Calu3 (cell line): ENCODE measurements at regions not wholly inside any gene's neighbourhood (a gene's known extent, or its start where the extent isn't known, plus 50 kb on each side); places are given as distances from the start of the nearest gene placed in this dataset.
"Not testable (repeated sequence)": the region's sequence is repeated elsewhere in the genome, so short reads cannot be mapped to it uniquely, and the experiment has no call there.

Source experiments
- BruUV-seq: library from RNA; stranded (reverse); fragments of 400-500 nt; replicated peaks from 2 replicates; lab custom pipeline; 2021; lab: Mats Ljungman, UMichigan
- CTCF ChIA-PET: fragments of 300-600 bp; sonication (Branson Sonifier 250); formaldehyde crosslinking; loops from one replicate; lab custom pipeline; 2022; ENCODE audit warnings: antibody characterized with exemption; lab: Charles Lee
- DNase-seq: peaks from one replicate; pipeline ENCODE4 v3.0.0; 2022
- H3K27ac Mint-ChIP-seq: one replicate; pipeline ENCODE4 v1.8.0; 2022; ENCODE audit warnings: mixed read lengths; ENCODE audit not compliant: unreplicated experiment
- H3K27me3 Mint-ChIP-seq: one replicate; pipeline ENCODE4 v1.8.0; 2022; ENCODE audit warnings: mixed read lengths; ENCODE audit not compliant: unreplicated experiment
- H3K36me3 Mint-ChIP-seq: one replicate; pipeline ENCODE4 v1.8.0; 2022; ENCODE audit warnings: mild to moderate bottlenecking, moderate library complexity, mixed read lengths; ENCODE audit not compliant: insufficient read depth, unreplicated experiment
- H3K4me1 Mint-ChIP-seq: one replicate; pipeline ENCODE4 v1.8.0; 2022; ENCODE audit warnings: mild to moderate bottlenecking, low read depth, mixed read lengths; ENCODE audit not compliant: unreplicated experiment
- H3K4me3 Mint-ChIP-seq: one replicate; pipeline ENCODE4 v1.8.0; 2022; ENCODE audit warnings: mild to moderate bottlenecking, low read depth, moderate library complexity, mixed read lengths; ENCODE audit not compliant: unreplicated experiment
- H3K9me3 Mint-ChIP-seq: one replicate; pipeline ENCODE4 v1.8.0; 2022; ENCODE audit warnings: low read depth, mixed read lengths; ENCODE audit not compliant: unreplicated experiment
- intact Hi-C: fragments of 100-400 bp; cut with micrococcal nuclease; formaldehyde crosslinking; loops from one replicate; pipeline ENCODE4 v1.10.0; 2022; ENCODE audit not compliant: unreplicated experiment
- TF ChIP-seq, protein P1 (sequence below): fragments of 200-600 bp; IDR thresholded peaks from one replicate; pipeline ENCODE4 v1.8.0; 2022; ENCODE audit warnings: antibody characterized with exemption; ENCODE audit not compliant: unreplicated experiment

DNA sequence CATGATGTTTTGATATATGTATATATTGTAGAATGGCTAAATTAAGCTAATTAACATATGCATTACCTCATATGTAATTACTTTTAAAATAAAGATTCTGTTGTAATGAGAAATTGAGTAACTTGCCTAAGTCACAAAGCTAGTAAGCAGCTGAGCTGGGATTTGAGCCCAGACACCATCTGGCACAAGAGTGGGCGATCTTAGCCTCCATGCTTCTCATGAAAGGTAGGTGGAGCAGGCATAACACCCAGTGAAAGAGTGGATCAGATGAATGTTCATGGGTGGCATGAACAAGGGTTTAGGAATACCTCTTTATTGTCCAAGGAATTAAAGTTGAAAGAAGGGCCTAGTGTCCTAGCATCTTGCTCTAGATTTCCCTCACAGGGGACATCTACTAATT lies 365.4 kb downstream of the TFAP2B start:
- TF ChIP-seq, protein P1, sequence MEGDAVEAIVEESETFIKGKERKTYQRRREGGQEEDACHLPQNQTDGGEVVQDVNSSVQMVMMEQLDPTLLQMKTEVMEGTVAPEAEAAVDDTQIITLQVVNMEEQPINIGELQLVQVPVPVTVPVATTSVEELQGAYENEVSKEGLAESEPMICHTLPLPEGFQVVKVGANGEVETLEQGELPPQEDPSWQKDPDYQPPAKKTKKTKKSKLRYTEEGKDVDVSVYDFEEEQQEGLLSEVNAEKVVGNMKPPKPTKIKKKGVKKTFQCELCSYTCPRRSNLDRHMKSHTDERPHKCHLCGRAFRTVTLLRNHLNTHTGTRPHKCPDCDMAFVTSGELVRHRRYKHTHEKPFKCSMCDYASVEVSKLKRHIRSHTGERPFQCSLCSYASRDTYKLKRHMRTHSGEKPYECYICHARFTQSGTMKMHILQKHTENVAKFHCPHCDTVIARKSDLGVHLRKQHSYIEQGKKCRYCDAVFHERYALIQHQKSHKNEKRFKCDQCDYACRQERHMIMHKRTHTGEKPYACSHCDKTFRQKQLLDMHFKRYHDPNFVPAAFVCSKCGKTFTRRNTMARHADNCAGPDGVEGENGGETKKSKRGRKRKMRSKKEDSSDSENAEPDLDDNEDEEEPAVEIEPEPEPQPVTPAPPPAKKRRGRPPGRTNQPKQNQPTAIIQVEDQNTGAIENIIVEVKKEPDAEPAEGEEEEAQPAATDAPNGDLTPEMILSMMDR: no peak
- no peaks in the 10 kb centered on the region for H3K9me3 Mint-ChIP-seq
- DNase-seq: no peak
- no peaks in the 10 kb centered on the region for H3K36me3 Mint-ChIP-seq
- no peaks in the 10 kb centered on the region for H3K27me3 Mint-ChIP-seq
- no peak overlapping the region for H3K27ac Mint-ChIP-seq
- H3K4me3 Mint-ChIP-seq: no peak overlapping the region
- H3K4me1 Mint-ChIP-seq: no peaks in the 10 kb centered on the region
- no TSS peak for BruUV-seq
- intact Hi-C loops: no loop called here
- CTCF ChIA-PET: no interaction called here

DNA sequence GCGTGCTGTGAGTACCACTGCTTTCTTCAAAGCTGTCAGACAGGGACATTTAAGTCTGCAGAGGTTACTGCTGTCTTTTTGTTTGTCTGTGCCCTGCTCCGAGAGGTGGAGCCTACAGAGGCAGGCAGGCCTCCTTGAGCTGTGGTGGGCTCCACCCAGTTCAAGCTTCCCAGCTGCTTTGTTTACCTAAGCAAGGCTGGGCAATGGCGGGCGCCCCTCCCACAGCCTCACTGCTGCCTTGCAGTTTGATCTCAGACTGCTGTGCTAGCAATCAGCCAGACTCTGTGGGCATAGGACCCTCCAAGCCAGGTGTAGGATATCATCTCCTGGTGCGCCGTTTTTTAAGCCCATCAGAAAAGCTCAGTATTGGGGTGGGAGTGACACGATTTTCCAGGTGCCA lies 374.5 kb downstream of the TFAP2B start:
- not testable (repeated sequence) for H3K4me3 Mint-ChIP-seq, H3K9me3 Mint-ChIP-seq

DNA sequence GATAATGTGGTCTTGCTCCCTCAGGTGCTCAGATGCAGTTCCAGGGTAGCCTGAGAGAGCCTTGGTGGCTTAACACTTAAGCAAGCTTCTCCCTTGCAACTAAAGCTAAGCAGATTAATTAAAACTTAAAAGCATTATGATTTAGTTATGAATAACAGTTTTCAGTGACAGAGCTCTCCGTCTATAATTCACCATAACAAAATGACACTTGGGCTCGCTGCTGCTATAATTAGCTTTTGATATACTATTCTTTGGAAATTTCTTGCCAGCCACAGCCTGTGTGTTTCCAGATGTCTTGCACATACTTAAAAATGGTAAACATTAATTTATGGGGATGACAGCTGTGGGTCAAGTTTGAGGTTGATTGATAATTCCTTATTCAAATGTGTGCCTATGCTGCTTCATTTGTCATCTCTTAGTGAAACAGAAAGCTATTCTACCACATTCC lies 380.5 kb downstream of the TFAP2B start:
- no peaks in the 10 kb centered on the region for H3K27me3 Mint-ChIP-seq
- H3K4me3 Mint-ChIP-seq: no peak overlapping the region
- no peak for DNase-seq
- no TSS peak for BruUV-seq
- TF ChIP-seq, protein P1: no peak
- H3K27ac Mint-ChIP-seq: no peak overlapping the region
- no peaks in the 10 kb centered on the region for H3K4me1 Mint-ChIP-seq
- intact Hi-C loops: no loop called here
- H3K36me3 Mint-ChIP-seq: no peaks in the 10 kb centered on the region
- CTCF ChIA-PET: no interaction called here
- no peaks in the 10 kb centered on the region for H3K9me3 Mint-ChIP-seq

More for the DNA sequence above, 374.5 kb downstream of the TFAP2B start:
- intact Hi-C loops, BruUV-seq, DNase-seq, H3K36me3 Mint-ChIP-seq, H3K27ac Mint-ChIP-seq, H3K4me1 Mint-ChIP-seq, CTCF ChIA-PET, H3K27me3 Mint-ChIP-seq: not testable (repeated sequence)

DNA sequence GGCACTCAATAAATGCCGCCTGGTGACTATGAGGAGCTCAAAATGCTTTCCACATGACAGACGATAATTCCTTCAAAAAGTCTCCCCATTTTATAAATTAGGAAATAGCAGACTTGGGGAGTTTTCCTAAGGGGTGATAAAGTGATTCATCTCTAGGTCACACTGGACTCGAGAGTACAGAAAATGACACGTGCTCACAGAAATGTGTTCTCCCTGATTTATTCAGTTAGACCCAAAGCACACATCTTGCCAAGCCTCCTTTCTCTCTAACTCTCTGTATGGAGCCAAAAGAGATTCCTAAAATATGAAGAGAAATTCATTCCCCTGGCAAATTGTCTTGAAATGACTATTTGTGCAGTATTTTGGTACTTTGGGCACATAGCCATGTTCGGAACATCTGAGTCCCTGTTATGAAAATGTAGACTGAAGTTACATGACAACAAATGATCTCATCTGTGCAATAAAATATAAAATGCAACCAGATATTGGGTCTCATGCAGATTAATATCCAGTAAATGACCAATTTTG lies 381.1 kb downstream of the TFAP2B start:
- TF ChIP-seq, protein P1: no peak
- DNase-seq: no peak

DNA sequence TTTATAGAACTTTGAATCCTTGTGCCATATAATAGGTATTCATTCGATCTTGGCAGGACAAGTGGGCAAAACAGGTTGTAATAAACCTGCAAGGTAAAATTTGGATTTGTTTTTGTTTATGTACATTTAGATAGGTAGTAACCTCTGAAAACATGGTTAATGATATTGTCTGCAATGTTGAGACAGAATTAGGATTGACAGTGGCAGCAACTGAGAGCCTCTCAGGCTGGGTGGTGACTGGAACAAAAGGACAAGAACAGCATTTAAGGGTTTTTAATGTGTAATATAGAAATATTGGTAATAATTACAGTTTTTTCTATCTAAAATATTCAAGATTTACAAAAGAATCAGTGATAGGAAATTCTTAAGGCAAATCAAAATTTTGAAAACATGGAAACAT lies 382.0 kb downstream of the TFAP2B start:
- TF ChIP-seq, protein P1: no peak
- CTCF ChIA-PET: no interaction called here
- Mint-ChIP-seq H3K36me3 (no peaks in the 10 kb centered on the region), H3K9me3 (no peaks in the 10 kb centered on the region), H3K27ac (no peak overlapping the region), H3K4me3 (no peak overlapping the region), H3K27me3 (no peaks in the 10 kb centered on the region), H3K4me1 (no peaks in the 10 kb centered on the region)
- BruUV-seq: no TSS peak
- intact Hi-C loops: no loop called here
- no peak for DNase-seq

More for the DNA sequence above, 381.1 kb downstream of the TFAP2B start:
- Mint-ChIP-seq H3K4me3 (no peak overlapping the region), H3K27me3 (no peaks in the 10 kb centered on the region), H3K4me1 (no peaks in the 10 kb centered on the region), H3K36me3 (no peaks in the 10 kb centered on the region), H3K9me3 (no peaks in the 10 kb centered on the region), H3K27ac (no peak overlapping the region)
- CTCF ChIA-PET: no interaction called here
- BruUV-seq: no TSS peak
- intact Hi-C loops: no loop called here

DNA sequence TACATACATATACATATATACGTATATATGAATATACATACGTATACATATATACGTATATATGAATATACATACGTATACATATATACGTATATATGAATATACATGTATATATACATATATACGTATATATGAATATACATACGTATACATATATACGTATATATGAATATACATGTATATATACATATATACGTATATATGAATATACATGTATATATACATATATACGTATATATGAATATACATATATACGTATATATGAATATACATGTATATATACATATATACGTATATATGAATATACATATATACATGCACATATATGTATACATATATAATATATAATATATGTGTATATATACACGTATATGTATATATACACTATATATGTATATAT lies 384.0 kb downstream of the TFAP2B start:
- BruUV-seq, intact Hi-C loops, H3K27me3 Mint-ChIP-seq, CTCF ChIA-PET, H3K9me3 Mint-ChIP-seq, H3K36me3 Mint-ChIP-seq, H3K4me1 Mint-ChIP-seq, DNase-seq, H3K27ac Mint-ChIP-seq, H3K4me3 Mint-ChIP-seq: not testable (repeated sequence)
